Fibroblast of pulmonary artery (primary cell): ENCODE measurements at regions not wholly inside any gene's neighbourhood (a gene's known extent, or its start where the extent isn't known, plus 50 kb on each side); places are given as distances from the start of the nearest gene placed in this dataset.

Experiments used
- DNase-seq: peaks from one replicate; pipeline ENCODE4 v3.0.0-alpha.2; 2010; ENCODE audit warnings: low read depth
- H3K4me3 ChIP-seq: replicated peaks from 2 replicates; pipeline ENCODE4 v1.5.1; 2011; ENCODE audit warnings: low read depth, mild to moderate bottlenecking, control low read depth, low read length, moderate library complexity
- TF ChIP-seq, protein P1 (sequence below): IDR thresholded peaks from 2 replicates; pipeline ENCODE4 v1.5.1; 2011; ENCODE audit warnings: mild to moderate bottlenecking, control low read depth, low read length, inconsistent platforms; ENCODE audit errors: missing control alignments

DNA sequence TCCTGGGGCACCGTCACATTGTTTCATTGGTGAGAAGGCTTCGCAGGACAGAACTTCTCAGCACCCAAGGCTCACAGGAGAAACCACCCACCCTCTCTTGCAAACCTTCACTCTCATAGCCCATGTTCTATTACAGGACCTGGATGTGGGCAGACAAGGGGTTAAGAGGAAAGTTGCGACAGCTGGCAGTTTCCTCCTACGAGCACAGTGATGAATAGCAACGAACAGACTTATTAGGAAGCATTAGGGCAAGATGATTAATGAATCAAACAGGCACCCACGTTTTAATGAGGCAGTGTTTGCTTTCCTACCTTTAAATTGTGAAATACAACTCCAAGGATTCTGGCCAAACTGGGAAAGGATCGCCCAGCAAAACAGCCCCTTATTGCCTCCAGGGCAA lies 339.3 kb downstream of the DRD1 start:
- no peak overlapping the region for H3K4me3 ChIP-seq
- TF ChIP-seq, protein P1, sequence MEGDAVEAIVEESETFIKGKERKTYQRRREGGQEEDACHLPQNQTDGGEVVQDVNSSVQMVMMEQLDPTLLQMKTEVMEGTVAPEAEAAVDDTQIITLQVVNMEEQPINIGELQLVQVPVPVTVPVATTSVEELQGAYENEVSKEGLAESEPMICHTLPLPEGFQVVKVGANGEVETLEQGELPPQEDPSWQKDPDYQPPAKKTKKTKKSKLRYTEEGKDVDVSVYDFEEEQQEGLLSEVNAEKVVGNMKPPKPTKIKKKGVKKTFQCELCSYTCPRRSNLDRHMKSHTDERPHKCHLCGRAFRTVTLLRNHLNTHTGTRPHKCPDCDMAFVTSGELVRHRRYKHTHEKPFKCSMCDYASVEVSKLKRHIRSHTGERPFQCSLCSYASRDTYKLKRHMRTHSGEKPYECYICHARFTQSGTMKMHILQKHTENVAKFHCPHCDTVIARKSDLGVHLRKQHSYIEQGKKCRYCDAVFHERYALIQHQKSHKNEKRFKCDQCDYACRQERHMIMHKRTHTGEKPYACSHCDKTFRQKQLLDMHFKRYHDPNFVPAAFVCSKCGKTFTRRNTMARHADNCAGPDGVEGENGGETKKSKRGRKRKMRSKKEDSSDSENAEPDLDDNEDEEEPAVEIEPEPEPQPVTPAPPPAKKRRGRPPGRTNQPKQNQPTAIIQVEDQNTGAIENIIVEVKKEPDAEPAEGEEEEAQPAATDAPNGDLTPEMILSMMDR: no peak
- no peak for DNase-seq

DNA sequence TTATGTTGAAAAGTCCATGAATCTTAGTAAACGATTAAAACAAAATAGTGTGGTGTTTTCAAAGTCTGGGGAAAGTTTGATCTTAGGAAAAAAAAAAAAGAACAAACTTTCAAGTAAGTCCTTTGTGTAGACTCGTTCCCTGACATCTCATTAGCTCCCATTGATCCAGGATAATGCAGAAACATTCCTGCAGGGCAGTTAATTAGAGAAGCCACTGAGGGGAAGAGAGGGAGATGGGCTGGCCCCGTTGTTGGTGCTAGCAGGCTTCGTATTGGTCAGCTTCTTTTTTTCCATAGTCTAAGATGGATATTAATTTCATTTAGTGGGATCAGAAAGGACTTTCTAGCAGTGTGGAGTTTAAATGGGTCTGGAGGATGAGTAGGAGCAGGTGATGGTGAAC lies 340.2 kb downstream of the DRD1 start:
- TF ChIP-seq, protein P1: no peak
- no peak overlapping the region for H3K4me3 ChIP-seq
- no peak for DNase-seq

DNA sequence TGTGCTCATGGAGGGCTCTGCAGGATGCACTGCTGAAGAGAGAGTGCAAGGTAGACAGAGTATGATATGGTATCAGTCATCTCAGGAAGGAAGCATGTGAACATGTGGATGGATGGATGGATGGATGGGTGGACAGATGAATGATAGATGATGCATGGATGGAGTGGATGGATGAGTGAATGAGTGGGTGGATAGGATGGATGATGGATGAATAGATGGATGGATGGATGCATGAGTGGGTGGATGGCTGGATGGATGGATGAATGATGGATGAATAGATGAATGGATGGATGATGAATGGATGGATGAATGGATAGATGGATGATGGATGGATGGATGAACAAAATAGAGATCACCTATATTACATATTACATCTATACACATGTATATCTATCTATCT lies 341.3 kb downstream of the DRD1 start:
- TF ChIP-seq, protein P1: no peak
- no peak for DNase-seq
- no peak overlapping the region for H3K4me3 ChIP-seq

DNA sequence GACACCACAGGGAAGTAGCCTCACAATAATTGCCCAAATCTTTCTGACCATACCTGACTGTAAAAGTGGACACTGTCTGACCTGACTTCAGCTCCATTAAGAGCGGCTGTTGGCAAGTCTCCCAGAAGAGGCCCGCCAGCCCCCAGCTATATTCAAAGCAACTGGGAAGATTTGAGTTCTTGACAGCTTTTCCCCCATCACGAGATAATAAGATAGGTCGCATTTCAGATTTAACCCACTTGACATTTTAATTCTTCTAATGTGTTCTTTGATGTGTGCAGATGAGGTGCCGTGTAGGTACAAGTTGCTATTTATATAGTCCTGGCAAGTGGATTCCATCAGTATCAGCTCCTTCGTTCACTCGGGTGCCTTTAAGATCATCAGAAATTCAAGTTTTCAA lies 345.7 kb downstream of the DRD1 start:
- TF ChIP-seq, protein P1: no peak
- DNase-seq: no peak
- no peak overlapping the region for H3K4me3 ChIP-seq

DNA sequence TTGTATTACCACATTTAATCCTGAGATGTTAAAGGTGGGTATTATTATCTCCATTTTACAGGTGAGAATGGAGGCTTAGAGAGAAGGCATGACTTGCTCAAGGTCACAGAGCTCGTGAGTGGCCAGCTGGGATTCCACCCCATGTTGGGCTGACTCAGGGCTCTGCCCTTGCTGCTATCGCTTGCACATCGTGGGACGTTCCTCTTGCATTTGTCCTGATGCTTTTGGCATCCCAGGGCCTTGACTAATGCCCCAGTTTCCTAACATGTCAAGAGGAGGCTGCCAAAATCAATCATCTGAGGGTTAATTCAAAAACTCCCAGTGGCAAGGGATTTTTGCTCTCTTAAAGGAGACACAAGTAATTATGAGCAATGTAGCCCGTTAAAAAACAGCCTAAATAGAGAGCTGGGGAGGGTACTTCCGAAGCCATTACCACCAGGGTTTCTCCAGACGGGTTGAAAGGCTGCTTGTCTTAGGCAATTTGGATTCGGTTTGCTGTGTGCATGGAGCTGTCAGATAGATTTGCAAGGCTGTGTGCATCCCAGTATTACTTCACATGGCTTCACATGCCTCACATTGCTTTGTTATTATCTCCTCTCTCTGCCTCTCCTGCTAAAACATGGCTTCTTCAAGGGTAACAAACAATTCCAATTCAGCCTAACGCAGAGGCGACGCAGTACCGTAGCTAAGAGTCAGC lies 347.4 kb downstream of the DRD1 start:
- TF ChIP-seq, protein P1: no peak
- DNase-seq: no peak
- no peak overlapping the region for H3K4me3 ChIP-seq

DNA sequence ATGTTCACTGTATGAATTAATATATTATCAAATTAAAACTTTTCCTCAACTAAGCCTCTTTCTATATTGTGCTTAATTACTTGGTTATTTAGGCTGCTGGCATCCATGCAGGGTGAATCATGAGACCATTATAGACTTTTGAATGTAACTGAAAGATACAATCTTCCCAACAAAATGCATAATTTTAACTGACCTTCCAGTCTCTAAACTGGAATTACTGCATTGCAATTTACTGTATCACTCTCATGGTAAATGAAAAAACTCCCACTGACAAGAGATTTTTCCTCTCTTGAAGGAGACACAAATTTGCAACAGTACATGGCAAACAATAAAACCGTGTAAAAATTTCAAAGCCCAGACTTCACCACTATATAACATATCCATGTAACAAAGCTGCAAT lies 349.5 kb downstream of the DRD1 start:
- TF ChIP-seq, protein P1: no peak
- H3K4me3 ChIP-seq: no peak overlapping the region
- no peak for DNase-seq

DNA sequence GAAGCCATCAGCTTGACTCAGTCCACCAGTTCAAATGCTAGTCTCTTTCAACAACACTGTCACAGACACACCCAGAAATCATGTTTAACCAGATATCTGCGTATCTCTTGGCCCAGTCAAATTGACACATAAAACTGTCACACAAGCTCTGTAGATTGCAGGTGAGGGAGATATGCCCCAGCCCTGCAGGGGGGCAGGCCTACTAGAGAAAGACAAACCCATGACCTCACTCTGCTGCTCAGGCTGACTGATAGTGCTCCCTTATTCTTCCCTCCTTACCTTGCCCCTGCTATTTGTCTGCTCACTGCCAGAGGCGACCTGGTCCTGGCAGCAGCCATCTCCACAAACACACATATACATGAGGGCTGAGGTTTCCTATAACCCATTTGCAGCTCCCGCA lies 351.3 kb downstream of the DRD1 start:
- DNase-seq: no peak
- TF ChIP-seq, protein P1: no peak
- H3K4me3 ChIP-seq: no peak overlapping the region
